Stimulated activated naive CD8-positive, alpha-beta T cell treated with anti-CD3 and anti-CD28 coated beads, Interleukin-15, Interleukin-2, amounts not matched to agents 100 U/mL and 50 U/mL, for 24 hours (primary cell): ENCODE measurements at regions not wholly inside any gene's neighbourhood (a gene's known extent, or its start where the extent isn't known, plus 50 kb on each side); places are given as distances from the start of the nearest gene placed in this dataset.
"Not testable (repeated sequence)": the region's sequence is repeated elsewhere in the genome, so short reads cannot be mapped to it uniquely, and the experiment has no call there.

Experiments
- ATAC-seq: fragments of 150-1000 bp; cut with Tn5 transposase; one replicate; pipeline ENCODE4 v1.10.0; 2021
- DNase-seq: peaks from one replicate; pipeline ENCODE4 v3.0.0; 2021

DNA sequence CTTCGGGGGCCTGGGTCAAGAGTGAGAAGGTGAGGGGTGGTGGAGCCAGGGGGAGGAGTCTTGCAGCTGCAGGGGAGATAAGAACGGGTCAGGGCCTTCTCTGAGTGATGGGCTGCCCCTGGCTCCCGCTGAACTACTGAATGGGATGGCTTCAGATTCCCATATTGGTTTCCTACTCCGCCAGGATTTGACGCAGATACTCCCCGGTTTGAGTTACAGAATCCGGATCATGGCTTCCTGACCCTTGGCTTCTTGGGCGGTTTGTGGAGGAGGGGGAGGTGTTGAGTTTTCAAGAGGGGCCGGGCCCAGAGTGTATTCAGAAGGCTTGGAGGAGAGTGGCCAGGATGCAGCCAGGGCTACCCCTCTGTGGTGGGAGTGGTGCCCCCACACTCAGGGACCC is 119.9 kb upstream of the ATP2B2 start:
- ATAC-seq (no peak), DNase-seq (no peak)

DNA sequence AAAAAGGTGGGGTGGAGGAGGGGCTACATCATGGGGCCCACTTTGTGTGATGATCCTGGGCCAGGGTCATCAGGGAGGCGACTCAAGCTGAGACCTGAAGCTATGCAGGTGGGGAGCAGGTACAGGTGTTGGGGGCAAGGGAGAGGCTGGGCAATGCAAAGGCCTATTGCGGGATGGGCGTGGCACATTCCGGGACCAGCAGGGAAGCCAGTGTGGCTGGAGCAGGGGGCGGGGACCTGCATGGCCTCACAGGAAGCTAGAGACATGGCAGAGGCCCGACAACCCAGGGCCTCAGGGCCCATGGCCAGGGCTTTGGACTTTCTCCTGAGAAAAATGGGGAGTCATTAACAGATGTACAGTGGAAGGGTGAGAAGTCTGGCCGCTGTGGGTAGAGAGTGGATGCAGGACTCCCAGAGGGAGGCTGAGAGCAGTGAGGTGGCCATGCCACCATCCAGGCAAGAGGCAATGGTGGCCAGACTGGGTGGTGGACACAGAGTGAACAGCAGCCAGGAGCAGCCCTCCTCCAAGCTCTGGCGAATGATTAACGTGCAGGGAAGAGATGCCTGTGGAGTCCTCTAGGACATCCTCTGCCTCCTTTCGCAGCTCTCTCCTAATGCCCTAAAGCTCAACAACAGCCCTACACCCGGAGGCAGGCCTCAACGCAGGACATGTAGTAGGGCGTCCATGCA is 122.6 kb upstream of the ATP2B2 start:
- ATAC-seq (no peak), DNase-seq (no peak)

DNA sequence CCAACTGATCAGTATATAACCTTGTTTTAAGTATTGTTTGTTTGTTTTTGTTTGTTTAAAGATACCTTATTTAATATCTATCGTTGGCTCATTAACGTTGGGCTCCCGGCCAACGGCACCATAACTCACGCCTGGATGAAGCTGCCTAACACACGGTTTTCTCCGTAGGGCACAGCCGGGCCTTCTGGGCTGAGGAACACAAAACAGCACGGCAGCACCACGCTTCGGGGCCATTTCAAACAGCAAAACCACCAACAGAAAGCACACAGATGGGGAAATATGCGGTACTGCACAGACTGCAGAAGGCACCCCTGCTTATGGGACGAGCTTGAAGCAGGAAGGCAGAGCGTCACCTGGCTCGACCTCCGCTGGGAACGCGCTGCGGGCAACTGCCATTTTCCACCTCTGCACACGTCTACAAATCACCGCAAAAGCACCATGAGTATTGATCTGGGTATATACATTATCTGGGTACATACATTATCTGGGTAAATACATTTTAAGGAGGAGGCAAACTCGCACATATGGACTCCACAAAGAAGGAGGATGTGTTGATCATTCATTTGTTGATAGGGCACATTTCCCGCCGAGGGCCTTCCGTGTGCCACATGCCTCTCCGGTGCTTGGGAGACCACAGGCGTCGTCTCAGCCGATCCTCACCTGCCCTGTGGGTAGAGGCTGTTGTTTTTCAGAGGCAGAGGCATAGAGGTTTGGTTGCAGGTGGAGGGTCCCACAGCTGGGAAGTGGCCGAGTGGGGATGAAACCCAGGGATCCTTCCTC is 123.7 kb upstream of the ATP2B2 start:
- no peak for ATAC-seq

DNA sequence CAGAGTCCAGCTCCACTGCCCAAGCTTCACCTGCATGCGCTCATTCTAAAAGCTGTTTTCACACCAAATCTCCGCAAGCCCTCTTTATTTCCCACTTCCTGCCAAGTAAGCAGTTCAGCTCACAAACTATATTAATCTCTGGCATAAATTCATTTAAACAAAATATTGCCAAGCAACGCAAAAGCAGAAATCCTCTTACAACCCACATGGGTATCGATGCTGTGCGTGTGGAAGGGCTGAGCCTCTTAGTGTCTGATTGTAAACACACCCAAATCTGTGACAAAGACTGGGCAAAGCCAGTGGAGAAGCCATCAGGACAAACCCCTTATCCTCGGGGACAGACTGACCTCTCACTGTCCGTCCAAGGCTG is 124.3 kb upstream of the ATP2B2 start:
- no peak for DNase-seq
- ATAC-seq, result no peak

More for the DNA sequence above, 123.7 kb upstream of the ATP2B2 start:
- no peak for DNase-seq

DNA sequence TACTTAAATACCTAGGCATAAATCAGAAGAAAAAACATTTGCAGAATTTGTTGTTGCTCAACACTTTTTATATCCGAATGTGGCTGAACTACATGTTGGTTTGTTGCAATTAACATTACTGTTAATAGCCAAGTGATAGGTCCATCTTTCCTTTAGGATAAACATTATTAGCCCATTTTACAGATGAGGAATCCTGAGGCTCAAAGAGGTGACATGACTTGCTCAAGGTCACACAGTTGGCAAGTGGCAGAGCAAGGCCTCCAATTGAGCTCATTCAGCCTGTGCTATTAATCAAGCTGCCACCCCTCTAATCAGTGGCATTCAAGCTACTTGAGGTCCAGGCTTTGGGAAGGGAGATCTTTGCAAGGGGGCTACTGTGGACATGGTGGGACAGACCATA is 125.8 kb upstream of the ATP2B2 start:
- DNase-seq (no peak), ATAC-seq (no peak)

DNA sequence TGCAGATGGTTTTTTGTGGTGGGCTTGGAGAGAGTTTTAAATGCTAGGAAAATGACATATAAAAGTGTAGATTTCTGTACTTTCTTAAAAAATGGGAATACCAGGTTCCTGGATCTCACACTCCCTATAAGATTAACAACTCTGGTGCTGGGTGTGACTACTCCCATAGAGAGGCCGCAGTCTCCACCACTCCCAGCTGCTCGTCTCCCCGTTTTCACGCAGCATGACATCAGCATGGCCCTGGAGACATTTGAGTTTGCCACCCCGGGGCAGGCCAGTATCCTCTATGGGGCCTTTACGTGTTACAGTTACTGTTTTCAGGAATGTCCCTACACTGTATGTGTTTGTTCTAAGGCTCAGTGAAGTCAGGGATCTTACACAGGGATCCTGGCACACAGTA is 126.7 kb upstream of the ATP2B2 start:
- DNase-seq (no peak), ATAC-seq (no peak)

DNA sequence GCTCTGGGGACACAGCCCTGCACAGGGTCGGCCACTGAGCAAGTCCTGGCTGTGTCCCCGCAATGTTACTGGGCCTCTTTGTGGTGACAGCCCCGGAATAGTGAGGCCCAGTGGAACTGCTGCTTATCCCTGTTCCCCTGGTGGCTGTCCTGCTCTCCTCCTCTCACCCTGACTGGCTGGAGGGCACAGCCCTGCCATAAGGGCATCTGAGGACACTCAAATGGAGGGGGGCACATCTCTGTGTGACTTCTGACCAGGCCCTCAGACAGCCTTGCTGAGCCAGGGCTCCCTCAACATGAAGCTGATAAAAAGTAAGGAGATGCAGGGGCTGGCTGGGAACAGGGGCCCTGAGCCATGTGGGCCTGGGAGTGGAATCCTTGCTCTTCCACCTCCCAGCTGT is 127.4 kb upstream of the ATP2B2 start:
- ATAC-seq (no peak), DNase-seq (no peak)

DNA sequence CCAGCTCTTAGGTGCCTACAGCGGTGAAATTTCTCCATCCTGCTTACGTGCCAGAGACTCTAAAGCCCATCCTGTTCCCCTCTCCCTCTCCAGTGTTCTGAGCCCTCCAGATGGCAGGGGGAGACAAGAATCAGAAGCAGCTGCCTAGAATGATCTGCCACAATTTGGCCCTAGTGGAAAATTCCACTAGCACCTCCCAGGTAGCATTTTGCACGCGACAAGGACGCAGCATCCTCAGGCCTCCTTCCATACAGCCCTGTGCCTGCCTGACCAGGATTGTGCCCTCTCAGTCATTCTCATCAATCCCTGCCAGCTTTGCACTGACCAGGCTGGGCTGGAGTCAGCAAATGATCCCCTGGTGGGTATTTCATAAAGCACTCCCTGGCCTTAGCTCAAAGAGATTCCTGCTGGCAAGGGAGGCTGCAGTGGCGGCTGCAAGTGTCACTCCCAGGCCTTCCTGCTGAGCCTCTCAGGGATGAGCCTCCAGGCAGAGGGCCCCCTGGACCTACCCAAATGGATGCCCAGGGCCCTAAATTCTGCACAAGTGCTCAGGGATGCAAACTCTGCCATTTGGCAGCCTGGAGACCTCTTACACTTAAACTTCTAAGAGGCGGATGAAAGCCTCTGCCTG is 130.2 kb upstream of the ATP2B2 start:
- ATAC-seq (no peak), DNase-seq (no peak)

DNA sequence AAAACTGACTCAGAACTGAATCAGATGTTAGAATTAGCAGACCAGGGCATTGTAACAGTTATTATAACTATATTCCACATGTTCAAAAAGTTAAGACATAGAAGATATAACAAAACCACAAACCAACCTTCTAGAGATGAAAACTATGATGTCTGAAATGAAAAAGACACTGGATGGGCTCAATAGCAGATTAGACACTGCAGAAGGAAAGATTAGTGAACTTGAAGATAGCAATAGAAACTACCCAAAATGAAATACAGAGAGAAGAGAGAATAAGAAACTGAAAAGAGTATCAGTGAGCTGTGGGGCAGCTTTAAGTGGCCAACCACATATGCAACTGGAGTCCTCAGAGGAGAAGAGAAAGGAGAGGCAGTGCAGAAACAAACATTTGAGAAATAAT is 132.0 kb upstream of the ATP2B2 start:
- no peak for ATAC-seq
- DNase-seq, result no peak

DNA sequence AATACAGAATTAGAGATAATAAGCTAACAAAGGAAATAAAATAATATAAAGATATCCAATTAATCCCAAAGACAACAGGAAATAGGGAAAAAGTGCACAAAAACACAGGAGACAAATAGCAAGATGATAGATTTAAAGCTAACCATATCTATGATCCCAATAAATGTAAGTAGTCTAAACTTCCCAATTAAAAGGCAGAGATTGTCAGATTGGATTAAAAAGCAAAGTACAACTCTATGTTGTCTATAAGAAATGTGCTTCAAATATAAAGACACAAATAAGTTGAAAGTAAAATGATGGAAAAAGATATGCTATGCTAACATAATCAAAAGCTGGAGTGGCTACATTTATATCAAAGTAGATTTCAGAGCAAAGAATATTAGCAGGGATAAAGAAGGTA is 133.1 kb upstream of the ATP2B2 start:
- DNase-seq (no peak), ATAC-seq (no peak)

DNA sequence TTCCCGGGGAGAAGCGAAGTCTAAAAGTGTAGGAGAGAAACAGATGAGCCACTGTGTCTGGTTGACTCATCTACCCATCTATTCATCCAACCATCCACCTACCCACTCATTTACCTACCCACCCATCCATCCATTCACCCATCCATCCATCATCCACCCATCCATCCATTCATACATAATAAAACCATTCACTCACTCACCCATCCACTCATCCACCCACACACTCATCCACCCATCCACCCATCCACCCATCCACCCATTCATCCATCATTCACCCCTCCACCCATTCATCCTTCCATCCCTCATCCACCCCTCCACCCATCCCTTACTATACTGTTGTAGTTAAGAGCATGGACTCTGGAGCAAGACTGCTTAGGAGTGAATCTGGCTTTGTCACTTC is 136.4 kb upstream of the ATP2B2 start:
- DNase-seq (no peak), ATAC-seq (no peak)

DNA sequence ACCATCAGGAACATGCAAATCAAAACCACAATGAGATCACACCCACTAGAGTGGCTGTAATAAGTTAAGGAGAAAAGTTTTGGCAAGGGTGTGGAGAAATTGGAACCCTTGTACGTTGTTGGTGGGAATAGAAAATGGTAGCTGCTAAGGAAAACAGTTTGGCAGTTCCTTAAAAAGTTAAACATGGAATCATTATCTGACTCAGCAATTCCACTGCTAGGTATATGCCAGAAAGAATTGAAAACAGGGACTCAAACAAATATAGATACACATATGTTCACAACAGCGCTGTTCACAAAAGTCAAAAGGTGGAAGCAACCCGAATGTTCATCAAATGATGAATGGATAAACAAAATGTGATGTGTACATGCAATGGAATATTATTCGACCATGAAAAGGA is 138.8 kb upstream of the ATP2B2 start:
- ATAC-seq, result no peak
- DNase-seq, result no peak

DNA sequence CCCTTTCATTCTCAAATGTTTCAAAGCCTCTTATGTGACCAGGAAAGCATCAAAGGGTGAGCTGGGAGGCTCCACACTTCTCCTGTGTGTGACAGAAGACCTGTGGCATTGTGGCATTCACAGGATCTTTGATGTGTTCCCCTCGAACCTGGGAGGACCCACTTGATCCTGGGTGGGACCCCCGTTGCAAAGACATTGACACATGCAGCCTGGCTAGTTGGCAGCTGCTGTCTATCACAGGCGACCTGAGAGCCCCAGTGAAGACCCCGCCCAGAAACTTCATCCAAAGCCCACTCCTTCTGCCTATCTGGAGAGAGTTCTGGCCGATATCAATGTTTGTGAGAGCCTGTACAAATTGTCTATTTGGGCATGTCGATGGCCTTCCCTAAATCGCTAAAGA is 140.4 kb upstream of the ATP2B2 start:
- no peak for ATAC-seq
- no peak for DNase-seq

DNA sequence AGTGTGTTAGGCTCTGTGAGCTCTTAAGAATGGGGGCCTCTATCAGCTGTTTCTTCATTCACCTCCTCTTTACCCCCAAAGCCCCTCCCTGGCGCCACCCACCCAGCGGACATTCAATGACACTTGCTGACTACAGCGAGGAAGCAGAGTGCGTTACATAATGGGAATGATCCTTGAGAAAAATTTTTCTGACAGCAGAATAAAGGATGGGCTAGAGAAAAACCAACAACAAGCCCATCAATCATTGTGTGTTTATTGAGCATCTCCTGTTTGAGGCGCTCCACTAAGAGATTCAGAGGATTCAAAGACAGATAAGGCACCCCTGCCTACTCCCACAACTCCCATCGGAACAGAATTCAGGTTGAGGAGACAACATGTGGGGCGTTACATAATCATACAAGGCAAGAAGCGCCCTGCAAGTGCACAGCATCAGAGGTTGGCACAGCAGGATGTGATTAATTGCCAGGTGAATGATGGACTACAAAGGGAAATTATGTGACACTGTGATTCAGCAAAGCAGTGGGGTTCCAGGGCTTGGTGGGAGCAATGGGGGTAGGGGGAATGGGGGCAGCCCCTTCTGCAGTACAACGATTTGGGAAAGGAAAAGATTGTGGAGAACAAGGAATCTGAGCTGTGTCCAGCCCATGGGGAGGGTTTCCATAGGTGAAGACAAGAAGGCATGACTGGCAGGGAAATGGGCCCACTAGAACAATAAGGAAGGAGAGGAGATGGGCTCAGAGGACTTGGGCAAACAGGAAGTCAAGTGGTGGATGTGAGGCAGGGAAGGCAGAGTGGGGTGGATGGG is 141.3 kb upstream of the ATP2B2 start:
- ATAC-seq, result no peak
- no peak for DNase-seq

DNA sequence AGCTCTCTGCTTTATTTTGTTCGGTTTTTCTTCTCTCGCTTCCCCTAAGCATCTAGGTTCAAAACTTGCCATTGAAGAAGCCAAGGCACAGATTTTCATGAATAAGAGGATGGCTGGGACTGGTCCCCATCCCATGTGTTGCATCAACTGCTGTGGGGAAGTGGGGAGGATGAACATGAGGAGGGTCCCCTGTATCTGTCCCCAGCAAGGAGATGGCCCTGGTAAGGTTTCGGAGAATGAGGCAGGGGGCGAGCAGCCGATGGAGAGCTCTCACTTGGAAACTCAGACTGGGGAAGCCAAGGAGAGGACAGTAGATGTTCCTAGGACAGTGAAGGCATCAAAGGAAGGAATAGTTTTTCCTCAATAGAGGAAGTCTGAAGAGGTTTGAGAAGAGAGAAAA is 142.0 kb upstream of the ATP2B2 start:
- ATAC-seq (no peak), DNase-seq (no peak)

DNA sequence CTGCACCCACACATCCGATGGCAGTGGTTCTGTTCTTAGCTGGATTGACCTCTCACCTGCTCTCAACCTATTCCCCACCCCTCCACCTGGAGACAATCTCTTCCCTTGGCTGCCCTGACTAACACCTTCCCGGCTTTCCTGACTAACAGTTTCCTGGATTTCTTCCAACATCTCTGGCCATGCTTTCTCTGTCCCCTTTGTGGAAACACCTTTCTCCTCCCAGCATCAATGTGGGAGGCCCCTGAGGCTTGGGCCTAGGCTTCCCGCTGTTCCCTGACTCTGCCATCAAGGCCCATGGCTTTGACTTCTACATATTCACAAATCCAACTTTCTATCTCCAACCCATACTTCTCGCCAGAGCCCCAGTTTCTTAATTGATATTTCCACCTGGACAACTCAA is 142.8 kb upstream of the ATP2B2 start:
- DNase-seq (no peak), ATAC-seq (no peak)

DNA sequence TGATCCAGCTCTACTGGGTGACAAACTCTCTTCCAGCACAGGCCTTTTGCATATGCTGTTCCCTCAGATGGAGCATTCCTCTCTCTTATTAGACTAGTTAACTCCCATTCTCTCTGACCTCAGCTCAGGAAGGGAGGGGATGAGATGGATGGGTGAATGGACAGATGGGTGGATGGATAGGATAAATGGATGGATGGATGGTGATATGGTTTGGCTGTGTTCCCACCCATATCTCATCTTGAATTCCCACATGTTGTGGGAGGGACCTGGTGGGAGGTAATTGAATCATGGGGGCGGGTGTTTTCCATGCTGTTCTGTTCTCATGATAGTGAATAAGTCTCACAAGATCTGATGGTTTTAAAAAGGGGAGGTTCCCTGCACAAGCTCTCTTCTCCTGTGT is 144.1 kb upstream of the ATP2B2 start:
- not testable (repeated sequence) for ATAC-seq, DNase-seq

DNA sequence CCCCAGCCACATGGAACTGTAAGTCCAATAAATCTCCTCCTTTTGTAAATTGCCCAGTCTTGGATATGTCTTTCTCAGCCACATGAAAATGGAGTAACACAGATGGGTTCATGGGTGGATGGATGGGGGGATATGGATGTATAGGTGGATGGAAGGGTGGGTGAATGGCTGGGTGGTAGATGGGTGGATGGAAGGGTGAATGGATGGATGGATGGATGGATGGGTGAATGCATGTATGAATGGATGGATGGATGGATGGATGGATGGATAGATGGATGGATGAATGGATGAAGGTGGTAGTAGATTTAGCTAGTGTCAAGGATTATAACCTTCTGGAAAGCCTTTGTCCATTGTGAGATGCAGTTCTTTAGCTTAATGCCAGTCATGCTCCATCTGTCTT is 146.1 kb upstream of the ATP2B2 start:
- DNase-seq, result no peak
- ATAC-seq, result no peak

DNA sequence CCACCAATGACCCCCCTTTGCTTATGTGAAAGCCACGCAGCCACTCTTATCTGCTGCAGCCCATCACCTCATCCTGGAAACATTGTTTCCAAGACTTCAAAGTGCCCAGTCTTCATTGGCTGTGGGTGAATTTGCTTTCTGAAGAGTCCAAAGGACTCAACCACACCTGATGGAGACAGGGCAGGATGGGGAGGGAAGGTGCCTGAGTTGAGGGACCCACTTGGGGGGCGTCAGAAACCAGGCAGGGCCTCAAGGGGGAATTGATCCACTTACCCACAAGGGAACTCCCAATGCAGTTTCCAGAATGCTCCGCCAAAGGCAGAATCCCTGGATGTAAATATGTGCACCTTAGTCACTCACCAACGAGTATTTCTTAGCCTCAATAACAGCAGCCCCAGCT is 147.9 kb upstream of the ATP2B2 start:
- DNase-seq, result no peak
- no peak for ATAC-seq

DNA sequence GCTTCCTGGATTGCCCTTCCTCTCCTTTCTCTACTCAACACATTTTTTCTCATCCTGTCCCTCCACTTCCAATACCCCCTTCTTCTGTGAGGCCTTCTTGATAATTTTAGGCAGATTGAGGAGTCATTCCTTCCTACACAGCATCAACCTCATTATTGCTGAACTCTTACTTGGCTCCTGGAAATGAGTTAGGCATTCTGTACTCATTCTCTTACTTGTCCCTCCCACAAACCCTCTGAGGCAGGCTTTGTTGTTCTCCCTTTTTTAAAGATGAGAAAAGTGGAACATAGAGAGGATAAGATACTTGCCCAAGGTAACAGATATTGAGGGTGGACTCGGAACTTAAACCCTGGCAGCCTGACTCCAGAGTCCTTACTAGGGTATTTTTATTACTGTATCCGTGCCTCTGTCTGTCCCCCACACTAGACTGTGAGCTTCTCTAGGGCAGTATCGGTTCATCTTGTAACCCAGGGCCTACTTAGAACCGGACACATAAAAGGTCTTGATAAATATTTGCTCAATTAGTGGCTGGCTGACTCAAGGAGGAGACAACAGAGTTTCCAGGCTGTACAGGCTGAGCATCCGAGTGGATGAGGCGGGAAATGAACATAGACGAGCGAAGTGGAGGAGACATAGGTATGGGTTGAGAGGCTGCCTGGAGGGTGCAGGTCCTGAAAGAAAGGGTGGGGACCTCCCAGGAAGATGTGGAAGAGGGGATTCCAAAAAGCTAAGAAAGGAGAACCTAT is 148.7 kb upstream of the ATP2B2 start:
- DNase-seq, result no peak
- no peak for ATAC-seq

DNA sequence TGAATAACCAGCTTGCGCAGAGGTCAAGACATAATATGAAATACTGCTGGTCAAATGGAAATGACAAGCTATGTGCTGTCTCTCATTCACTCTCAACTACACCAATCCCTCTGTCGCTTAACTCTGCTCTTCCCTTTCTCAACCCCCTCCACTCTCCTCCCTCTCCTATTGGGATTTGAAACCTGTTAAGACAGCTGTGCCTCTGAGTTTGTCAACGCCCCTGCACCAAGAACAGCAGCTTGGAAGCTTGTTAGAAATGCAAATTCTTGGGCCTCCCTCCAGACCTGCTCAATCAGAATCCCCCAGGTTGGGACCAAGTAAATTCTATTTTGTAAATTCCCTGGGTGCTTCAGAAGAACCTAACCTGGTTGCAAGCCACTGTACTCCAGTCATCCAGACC is 149.7 kb upstream of the ATP2B2 start:
- no peak for ATAC-seq
- DNase-seq, result no peak

DNA sequence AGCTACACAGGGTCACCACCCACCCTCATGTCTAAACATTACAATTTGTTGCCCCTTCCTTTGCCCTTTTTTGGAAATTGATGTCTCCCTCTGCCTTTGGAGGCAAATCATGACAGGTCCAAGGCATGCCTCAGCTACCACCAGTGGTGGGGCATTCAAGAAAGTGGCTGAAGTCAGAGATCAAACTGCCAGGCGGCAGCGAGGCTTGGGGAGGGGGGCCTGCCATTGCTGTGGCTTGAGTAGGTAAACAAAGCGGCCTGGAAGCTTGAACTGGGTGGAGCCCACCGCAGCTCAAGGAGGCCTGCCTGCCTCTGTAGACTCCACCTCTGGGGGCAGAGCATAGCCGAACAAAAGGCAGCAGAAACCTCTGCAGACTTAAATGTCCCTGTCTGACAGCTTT is 152.0 kb upstream of the ATP2B2 start:
- not testable (repeated sequence) for ATAC-seq, DNase-seq
